Hepatocyte (in vitro differentiated cells): ENCODE measurements at regions not wholly inside any gene's neighbourhood (a gene's known extent, or its start where the extent isn't known, plus 50 kb on each side); places are given as distances from the start of the nearest gene placed in this dataset.

Source experiments
- DNase-seq: peaks from one replicate; pipeline ENCODE4 v3.0.0-alpha.2; 2016; ENCODE audit warnings: low spot score
- H2AFZ ChIP-seq: fragments of 200-600 bp; sonication (generic); 2 replicates; pipeline ENCODE4 v1.6.0; 2016; ENCODE audit warnings: antibody characterized with exemption, mild to moderate bottlenecking
- H3K27ac ChIP-seq: fragments of 200-600 bp; sonication (generic); 2 replicates; pipeline ENCODE4 v1.5.1; 2016; ENCODE audit warnings: mild to moderate bottlenecking
- H3K27me3 ChIP-seq: fragments of 200-600 bp; sonication (generic); 2 replicates; pipeline ENCODE4 v1.6.1; 2016
- H3K36me3 ChIP-seq: fragments of 200-600 bp; sonication (generic); replicated peaks from 2 replicates; pipeline ENCODE4 v1.5.1; 2016; ENCODE audit warnings: low read depth; ENCODE audit not compliant: insufficient read depth
- H3K4me1 ChIP-seq: fragments of 200-600 bp; sonication (generic); 2 replicates; pipeline ENCODE4 v1.5.1; 2016; ENCODE audit warnings: mild to moderate bottlenecking, moderate library complexity; ENCODE audit not compliant: insufficient read depth
- H3K4me2 ChIP-seq: fragments of 200-600 bp; sonication (generic); 2 replicates; pipeline ENCODE4 v1.6.0; 2016
- H3K4me3 ChIP-seq: fragments of 200-600 bp; sonication (generic); 2 replicates; pipeline ENCODE4 v1.5.1; 2016; ENCODE audit warnings: mild to moderate bottlenecking
- H3K79me2 ChIP-seq: fragments of 200-600 bp; sonication (generic); 2 replicates; pipeline ENCODE4 v1.6.0; 2017; ENCODE audit warnings: mild to moderate bottlenecking
- H3K9me2 ChIP-seq: fragments of 200-600 bp; sonication (generic); replicated peaks from 2 replicates; pipeline ENCODE4 v1.6.0; 2017; ENCODE audit warnings: mild to moderate bottlenecking; ENCODE audit not compliant: insufficient read depth
- H3K9me3 ChIP-seq: fragments of 200-600 bp; sonication (generic); 2 replicates; pipeline ENCODE4 v1.5.1; 2016; ENCODE audit warnings: low read depth, mild to moderate bottlenecking
- H4K20me1 ChIP-seq: fragments of 200-600 bp; sonication (generic); 2 replicates; pipeline ENCODE4 v1.6.0; 2016; ENCODE audit warnings: mild to moderate bottlenecking; ENCODE audit not compliant: insufficient read depth, poor library complexity, severe bottlenecking
- CTCF ChIP-seq: fragments of 200-600 bp; sonication (generic); IDR thresholded peaks from 2 replicates; pipeline ENCODE4 v1.5.1; 2016; ENCODE audit warnings: antibody characterized with exemption, mild to moderate bottlenecking; ENCODE audit not compliant: poor library complexity
- EZH2 ChIP-seq: fragments of 200-600 bp; sonication (generic); IDR thresholded peaks from 2 replicates; pipeline ENCODE4 v1.6.1; 2016; ENCODE audit warnings: antibody characterized with exemption, mild to moderate bottlenecking, borderline replicate concordance
- EZH2phosphoT487 ChIP-seq: fragments of 200-600 bp; sonication (generic); IDR thresholded peaks from one replicate; pipeline ENCODE4 v1.6.1; 2018; ENCODE audit warnings: antibody characterized with exemption, mild to moderate bottlenecking, low read depth, moderate library complexity; ENCODE audit not compliant: unreplicated experiment, severe bottlenecking
- WGBS: methylation state at CpG from one replicate; pipeline ENCODE4 v1.1.6; 2016; ENCODE audit warnings: low lambda C conversion rate; ENCODE audit errors: missing lambda C conversion rate; 5-methylcytosine and 5-hydroxymethylcytosine counted together

GRCh38 chr2:11915650-11916049 lies 169.2 kb downstream of the LPIN1 start:
- Histone ChIP-seq H2AFZ (no peak overlapping the region), H3K9me3 (no peaks in the 10 kb centered on the region), H3K4me3 (no peak overlapping the region), H3K27me3 (no peaks in the 10 kb centered on the region), H4K20me1 (no peaks in the 10 kb centered on the region), H3K4me1 (no peaks in the 10 kb centered on the region), H3K9me2 (no peaks in the 10 kb centered on the region), H3K79me2 (no peaks in the 10 kb centered on the region), H3K27ac (no peak overlapping the region), H3K36me3 (no peaks in the 10 kb centered on the region), H3K4me2 (no peak overlapping the region)
- no peak for DNase-seq
- TF ChIP-seq EZH2phosphoT487: no peak
- TF ChIP-seq CTCF: no peak
- no peak for TF ChIP-seq EZH2
- WGBS: 79% methylated on average over 4 of the region's 4 CpGs

- Histone ChIP-seq H3K79me2 (no peaks in the 10 kb centered on the region), H3K27me3 (no peaks in the 10 kb centered on the region), H3K36me3 (no peaks in the 10 kb centered on the region), H2AFZ (no peak overlapping the region), H3K27ac (no peak overlapping the region), H3K4me3 (no peak overlapping the region), H3K4me1 (no peaks in the 10 kb centered on the region), H3K9me2 (no peaks in the 10 kb centered on the region), H3K4me2 (no peak overlapping the region), H4K20me1 (no peaks in the 10 kb centered on the region), H3K9me3 (no peaks in the 10 kb centered on the region)
- TF ChIP-seq CTCF (no peak), EZH2phosphoT487 (no peak), EZH2 (no peak)
- 90% methylated on average over 2 of the region's 2 CpGs for WGBS
- no peak for DNase-seq
These were observed 173.5 kb downstream of the LPIN1 start for GRCh38 chr2:11919953-11920352.

- H3K4me2 ChIP-seq: no peak overlapping the region
- no peaks in the 10 kb centered on the region for H3K27me3 ChIP-seq
- H3K9me2 ChIP-seq: no peaks in the 10 kb centered on the region
- H2AFZ ChIP-seq: no peak overlapping the region
- no peaks in the 10 kb centered on the region for H3K79me2 ChIP-seq
- no peak for TF ChIP-seq EZH2phosphoT487
- no peak for TF ChIP-seq CTCF
- TF ChIP-seq EZH2: no peak
- no peak overlapping the region for H3K27ac ChIP-seq
- no peak for DNase-seq
- H4K20me1 ChIP-seq: no peaks in the 10 kb centered on the region
- H3K9me3 ChIP-seq: no peaks in the 10 kb centered on the region
- H3K4me3 ChIP-seq: no peak overlapping the region
- H3K4me1 ChIP-seq: no peaks in the 10 kb centered on the region
- WGBS: 70% methylated on average over 6 of the region's 6 CpGs
- H3K36me3 ChIP-seq: no peaks in the 10 kb centered on the region
These were observed 174.7 kb downstream of the LPIN1 start for GRCh38 chr2:11920993-11921583.

GRCh38 chr2:11922294-11922693 lies 175.9 kb downstream of the LPIN1 start:
- no peaks in the 10 kb centered on the region for H3K36me3 ChIP-seq

More at GRCh38 chr2:11922294-11922693, 175.9 kb downstream of the LPIN1 start:
- H3K4me3 ChIP-seq: no peak overlapping the region
- no peak for TF ChIP-seq CTCF
- H3K4me2 ChIP-seq: no peak overlapping the region
- no peak overlapping the region for H2AFZ ChIP-seq
- no peak for DNase-seq
- H3K27me3 ChIP-seq: no peaks in the 10 kb centered on the region
- no peaks in the 10 kb centered on the region for H3K4me1 ChIP-seq
- no peak overlapping the region for H3K27ac ChIP-seq
- no peaks in the 10 kb centered on the region for H4K20me1 ChIP-seq
- H3K9me2 ChIP-seq: no peaks in the 10 kb centered on the region
- 90% methylated on average over 4 of the region's 4 CpGs for WGBS
- no peaks in the 10 kb centered on the region for H3K9me3 ChIP-seq
- H3K79me2 ChIP-seq: no peaks in the 10 kb centered on the region
